Common myeloid progenitor, CD34-positive (primary cell): ENCODE measurements at regions not wholly inside any gene's neighbourhood (a gene's known extent, or its start where the extent isn't known, plus 50 kb on each side); places are given as distances from the start of the nearest gene placed in this dataset.
A peak's percentile ranks its signal among the peaks of the same experiment; 100 is the strongest.
"Not testable (repeated sequence)": the region's sequence is repeated elsewhere in the genome, so short reads cannot be mapped to it uniquely, and the experiment has no call there.

Experiments used
- CTCF ChIA-PET: fragments of 350-600 bp; sonication (Branson Sonifier 250); formaldehyde crosslinking; loops from one replicate; lab custom pipeline; 2021; ENCODE audit warnings: antibody characterized with exemption; lab: Charles Lee
- POLR2A ChIA-PET: fragments of 350-600 bp; sonication (Branson Sonifier 250); formaldehyde crosslinking; loops from one replicate; lab custom pipeline; 2021; ENCODE audit warnings: antibody characterized with exemption; lab: Charles Lee
- DNase-seq, 3 donors: peaks; one replicate each; pipeline versions ENCODE4 v3.0.0 to v3.0.0-alpha.2; 2013
- H3K27ac ChIP-seq, 2 experiments: 1 replicate in 1 of 2; 2 replicates in 1 of 2; pipeline ENCODE4 v1.7.0; 2013; ENCODE audit warnings: inconsistent platforms in 2 of 2, low read length in 2 of 2, mild to moderate bottlenecking in 2 of 2, low read depth in 1 of 2, moderate library complexity in 1 of 2; ENCODE audit not compliant: severe bottlenecking in 2 of 2, insufficient read depth in 1 of 2, poor library complexity in 1 of 2
- H3K27me3 ChIP-seq, 5 experiments: replicated peaks in 2 of 5; 1 replicate in 3 of 5; 2 replicates in 2 of 5; pipeline versions ENCODE4 v1.6.1 to v1.7.0; 2013; ENCODE audit warnings: low read length in 4 of 5, mild to moderate bottlenecking in 2 of 5, moderate library complexity in 2 of 5, inconsistent platforms in 1 of 5; ENCODE audit not compliant: insufficient read depth in 5 of 5, control insufficient read depth in 4 of 5
- H3K36me3 ChIP-seq, 4 experiments: 1 replicate in 2 of 4; 2 replicates in 2 of 4; pipeline versions ENCODE4 v1.6.1 to v1.7.0; 2013; ENCODE audit warnings: low read length in 3 of 4, control low read depth in 1 of 4, mild to moderate bottlenecking in 1 of 4; ENCODE audit not compliant: control insufficient read depth in 4 of 4, insufficient read depth in 4 of 4
- H3K4me1 ChIP-seq, 4 experiments: 1 replicate in 3 of 4; 2 replicates in 1 of 4; pipeline versions ENCODE4 v1.6.1 to v1.7.1; 2013; ENCODE audit warnings: low read length in 3 of 4, mild to moderate bottlenecking in 3 of 4, control low read depth in 1 of 4, inconsistent platforms in 1 of 4, moderate library complexity in 1 of 4; ENCODE audit not compliant: control insufficient read depth in 4 of 4, insufficient read depth in 4 of 4; ENCODE audit errors: control extremely low read depth in 1 of 4
- H3K4me3 ChIP-seq, 7 experiments: 1 replicate in 4 of 7; 2 replicates in 3 of 7; pipeline versions ENCODE4 v1.5.1 to v1.7.0; 2013; ENCODE audit warnings: mild to moderate bottlenecking in 7 of 7, low read length in 6 of 7, moderate library complexity in 6 of 7, inconsistent platforms in 2 of 7, low read depth in 2 of 7, control low read depth in 1 of 7; ENCODE audit not compliant: insufficient read depth in 4 of 7, control insufficient read depth in 1 of 7; ENCODE audit errors: extremely low read depth in 1 of 7
- H3K9me3 ChIP-seq, 5 experiments: 1 replicate in 4 of 5; 2 replicates in 1 of 5; pipeline versions ENCODE4 v1.6.1 to v1.7.1; 2013; ENCODE audit warnings: low read length in 4 of 5, mild to moderate bottlenecking in 2 of 5, inconsistent platforms in 1 of 5, low read depth in 1 of 5, moderate library complexity in 1 of 5; ENCODE audit not compliant: control insufficient read depth in 4 of 5, insufficient read depth in 2 of 5; ENCODE audit errors: control extremely low read depth in 1 of 5
- WGBS: methylation state at CpG from one replicate; pipeline ENCODE4 v1.1.5; 2013; ENCODE audit not compliant: insufficient coverage; 5-methylcytosine and 5-hydroxymethylcytosine counted together

DNA sequence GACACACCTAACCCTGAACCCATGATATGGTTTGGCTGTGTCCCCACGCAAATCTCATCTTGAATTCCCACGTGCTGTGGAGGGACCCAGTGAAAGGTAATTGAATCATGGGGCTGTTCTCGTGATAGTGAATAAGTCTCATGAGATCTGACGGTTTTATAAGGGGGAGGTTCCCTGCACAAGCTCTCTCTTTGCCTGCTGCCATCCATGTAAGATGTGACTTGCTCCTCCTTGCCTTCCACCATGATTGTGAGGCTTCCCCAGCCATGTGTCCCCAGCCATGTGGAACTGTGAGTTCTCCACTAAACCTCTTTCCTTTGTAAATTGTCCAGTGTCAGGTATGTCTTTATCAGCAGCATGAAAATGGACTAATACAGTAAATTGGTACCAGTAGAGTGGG lies 110.2 kb downstream of the TENT5C start:
- WGBS, result 93% methylated on average over 3 of the region's 4 CpGs
- H3K27ac ChIP-seq, H3K36me3 ChIP-seq, DNase-seq, POLR2A ChIA-PET, H3K4me3 ChIP-seq, CTCF ChIA-PET, H3K27me3 ChIP-seq, H3K4me1 ChIP-seq: not testable (repeated sequence)
- H3K9me3 ChIP-seq, result peaks cover 1 to 12% (median 4%) of the 10 kb centered on the region in 5 experiments

DNA sequence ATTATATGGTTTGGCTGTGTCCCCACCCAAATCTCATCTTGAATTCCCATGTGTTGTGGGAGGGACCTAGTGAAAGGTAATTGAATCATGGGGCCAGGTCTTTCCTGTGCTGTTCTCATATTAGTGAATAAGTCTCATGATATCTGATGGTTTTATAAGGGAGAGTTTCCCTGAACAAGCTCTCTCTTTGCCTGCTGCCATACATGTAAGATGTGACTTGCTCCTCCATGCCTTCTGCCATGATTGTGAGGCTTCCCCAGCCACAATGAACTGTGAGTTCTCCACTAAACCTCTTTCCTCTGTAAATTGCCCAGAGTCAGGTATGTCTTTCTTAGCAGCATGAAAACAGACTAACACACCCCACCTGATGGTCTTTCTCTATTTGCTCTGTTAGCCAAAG lies 112.1 kb downstream of the TENT5C start:
- H3K4me3 ChIP-seq, H3K27me3 ChIP-seq, POLR2A ChIA-PET, H3K27ac ChIP-seq, H3K4me1 ChIP-seq, DNase-seq, H3K36me3 ChIP-seq: not testable (repeated sequence)
- peaks cover 1 to 12% (median 6%) of the 10 kb centered on the region in 5 experiments for H3K9me3 ChIP-seq
- CTCF ChIA-PET, result interaction anchor here (1.3 kb wide), 1 partner anchor 204 kb away, joined by 3 read pairs; no protein-coding TSS in a partner anchor

GRCh38 chr1:117718596-117718995 lies 112.7 kb downstream of the TENT5C start:
- H3K36me3 ChIP-seq, H3K4me1 ChIP-seq, H3K27me3 ChIP-seq, H3K27ac ChIP-seq, H3K4me3 ChIP-seq, POLR2A ChIA-PET, DNase-seq: not testable (repeated sequence)
- CTCF ChIA-PET, result interaction anchor here (1.8 kb wide), 1 partner anchor 36 kb away, joined by 4 read pairs; no protein-coding TSS in a partner anchor
- H3K9me3 ChIP-seq, result peaks cover 1 to 12% (median 6%) of the 10 kb centered on the region in 5 experiments
- no CpG with 5 or more reads among the region's 2 CpGs for WGBS

- H3K9me3 ChIP-seq, result peaks cover 1 to 12% (median 6%) of the 10 kb centered on the region in 5 experiments
- H3K27ac ChIP-seq, result no peak overlapping the region
- H3K27me3 ChIP-seq, result no peaks in the 10 kb centered on the region
- CTCF ChIA-PET, result interaction anchor here (1.8 kb wide), 1 partner anchor 36 kb away, joined by 4 read pairs; no protein-coding TSS in a partner anchor
- no peaks in the 10 kb centered on the region for H3K36me3 ChIP-seq
- DNase-seq, result no peak
- peaks cover 0 to under 1% (median 0%) of the 10 kb centered on the region in 4 experiments for H3K4me1 ChIP-seq
- POLR2A ChIA-PET, result no interaction called here
- no CpG with 5 or more reads among the region's 1 CpG for WGBS
- H3K4me3 ChIP-seq, result no peak overlapping the region
These were observed 113.2 kb downstream of the TENT5C start for GRCh38 chr1:117719004-117719403.

DNA sequence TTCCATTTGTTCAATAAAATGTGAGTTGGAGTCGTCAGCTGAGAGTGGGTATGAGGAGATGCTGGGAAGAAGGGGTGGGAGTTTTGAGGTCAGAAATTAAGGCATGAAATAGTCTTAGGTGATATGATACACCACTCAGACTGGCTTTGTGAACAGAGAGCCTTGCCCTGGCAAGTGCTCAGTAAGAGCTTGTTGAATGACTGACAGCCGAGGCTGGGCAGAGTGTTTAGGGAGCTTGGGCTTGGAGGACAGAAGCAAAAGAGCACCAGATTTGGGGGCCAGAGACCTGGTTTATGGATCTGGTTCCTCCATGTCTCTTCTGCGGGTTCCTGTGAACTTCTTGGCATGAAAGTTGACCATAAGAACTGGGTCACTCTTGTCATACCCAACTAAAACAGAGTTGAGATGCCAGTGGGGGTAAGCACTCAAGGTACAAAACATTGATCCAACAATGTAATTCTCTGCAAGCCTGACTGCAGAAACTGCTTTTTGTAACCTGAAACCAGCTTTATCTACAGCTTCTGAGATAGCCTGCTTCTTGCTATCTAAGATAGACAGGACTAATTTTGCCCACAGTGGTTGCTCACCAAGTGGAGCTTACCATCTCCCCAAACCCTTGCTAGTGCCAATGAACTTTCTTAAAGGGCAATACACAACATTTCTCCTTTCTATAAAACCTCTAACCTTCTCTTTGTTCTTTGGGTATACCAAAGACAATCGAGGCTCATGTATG lies 126.4 kb downstream of the TENT5C start:
- POLR2A ChIA-PET, result no interaction called here
- WGBS, result 100% methylated on average over 3 of the region's 4 CpGs

GRCh38 chr1:117732956-117733355 lies 127.1 kb downstream of the TENT5C start:
- no peaks in the 10 kb centered on the region for H3K27me3 ChIP-seq
- POLR2A ChIA-PET, result no interaction called here
- peaks cover 0 to 9% (median 0%) of the 10 kb centered on the region in 4 experiments for H3K4me1 ChIP-seq
- no peak for DNase-seq
- WGBS, result 100% methylated on average over 5 of the region's 7 CpGs
- H3K27ac ChIP-seq, result no peak overlapping the region
- H3K36me3 ChIP-seq, result no peaks in the 10 kb centered on the region
- peaks cover 0 to 6% (median 0%) of the 10 kb centered on the region in 5 experiments for H3K9me3 ChIP-seq
- no peak overlapping the region for H3K4me3 ChIP-seq
- CTCF ChIA-PET, result interaction anchor here (1.5 to 2.6 kb wide), 2 partner anchors 20 to 25 kb away, joined by 4 to 8 read pairs; no protein-coding TSS in a partner anchor

More for the DNA sequence above, 126.4 kb downstream of the TENT5C start:
- H3K9me3 ChIP-seq, result peaks cover 0 to 6% (median 0%) of the 10 kb centered on the region in 5 experiments
- no peaks in the 10 kb centered on the region for H3K27me3 ChIP-seq
- no peaks in the 10 kb centered on the region for H3K36me3 ChIP-seq
- H3K4me3 ChIP-seq, result no peak overlapping the region
- H3K4me1 ChIP-seq, result peaks cover 0 to 9% (median 0%) of the 10 kb centered on the region in 4 experiments
- CTCF ChIA-PET, result interaction anchor here (1.5 to 2.6 kb wide), 2 partner anchors 20 to 26 kb away, joined by 4 to 8 read pairs; no protein-coding TSS in a partner anchor
- no peak overlapping the region for H3K27ac ChIP-seq
- peak in 1 of 3 donors; percentile 19 for DNase-seq

GRCh38 chr1:117734403-117734802 lies 128.6 kb downstream of the TENT5C start:
- H3K27ac ChIP-seq, result no peak overlapping the region
- H3K9me3 ChIP-seq, result no peaks in the 10 kb centered on the region
- H3K4me1 ChIP-seq, result peaks cover 0 to 9% (median 0%) of the 10 kb centered on the region in 4 experiments
- H3K36me3 ChIP-seq, result no peaks in the 10 kb centered on the region
- H3K27me3 ChIP-seq, result no peaks in the 10 kb centered on the region
- H3K4me3 ChIP-seq, result peak overlapping the region in 1 of 7 experiments; percentile 69
- ChIA-PET POLR2A (no interaction called here), CTCF (interaction anchor here (0.7 to 1.0 kb wide), 2 partner anchors 20 to 60 kb away, joined by 3 read pairs; no protein-coding TSS in a partner anchor)
- DNase-seq, result no peak
- 97% methylated on average over 3 of the region's 3 CpGs for WGBS
